Naive B cell (primary cell): ENCODE measurements at regions not wholly inside any gene's neighbourhood (a gene's known extent, or its start where the extent isn't known, plus 50 kb on each side); places are given as distances from the start of the nearest gene placed in this dataset.

Experiments used
- ATAC-seq, 2 donors: fragments of 150-1000 bp; cut with Tn5 transposase; 2 replicates each; pipeline ENCODE4 v1.10.0; 2021; ENCODE audit warnings: low read depth in 2 of 2, mild to moderate bottlenecking in 2 of 2, moderate library complexity in 2 of 2
- DNase-seq: peaks from one replicate; pipeline ENCODE4 v3.0.0; 2022
- H3K27ac Mint-ChIP-seq, 6 donors: one replicate each; pipeline ENCODE4 v1.8.0; 2020 to 2022; ENCODE audit warnings: mild to moderate bottlenecking in 6 of 6, mixed read lengths in 6 of 6, moderate library complexity in 5 of 6, inconsistent platforms in 2 of 6
- H3K27me3 Mint-ChIP-seq, 3 donors: one replicate each; pipeline ENCODE4 v1.8.0; 2021 to 2022; ENCODE audit warnings: mixed read lengths in 3 of 3, mild to moderate bottlenecking in 1 of 3
- H3K36me3 Mint-ChIP-seq, 2 donors: one replicate each; pipeline ENCODE4 v1.8.0; 2020 to 2022; ENCODE audit warnings: mixed read lengths in 2 of 2, inconsistent platforms in 1 of 2, mild to moderate bottlenecking in 1 of 2
- H3K4me1 Mint-ChIP-seq, 3 donors: one replicate each; pipeline ENCODE4 v1.8.0; 2020 to 2022; ENCODE audit warnings: mixed read lengths in 3 of 3, inconsistent platforms in 1 of 3, mild to moderate bottlenecking in 1 of 3, moderate library complexity in 1 of 3
- H3K4me3 Mint-ChIP-seq, 8 donors: one replicate each; pipeline ENCODE4 v1.8.0; 2020 to 2022; ENCODE audit warnings: mild to moderate bottlenecking in 8 of 8, mixed read lengths in 8 of 8, moderate library complexity in 8 of 8, inconsistent platforms in 2 of 8
- H3K9me3 Mint-ChIP-seq, 7 donors: one replicate each; pipeline ENCODE4 v1.8.0; 2020 to 2022; ENCODE audit warnings: mixed read lengths in 7 of 7, mild to moderate bottlenecking in 5 of 7, inconsistent platforms in 2 of 7, moderate library complexity in 1 of 7

GRCh38 chr12:65631621-65632111, 192.6 kb upstream of the HMGA2 start:
- no peak for DNase-seq
- Mint-ChIP-seq H3K27me3 (peaks cover 6 to 8% (median 7%) of the 10 kb centered on the region in 3 donors), H3K36me3 (no peaks in the 10 kb centered on the region), H3K9me3 (peaks cover 0 to 4% (median 0%) of the 10 kb centered on the region in 7 donors), H3K4me1 (no peaks in the 10 kb centered on the region), H3K4me3 (no peak overlapping the region), H3K27ac (no peak overlapping the region)
- ATAC-seq, result no peak

- H3K4me1 Mint-ChIP-seq, result no peaks in the 10 kb centered on the region
- no peaks in the 10 kb centered on the region for H3K36me3 Mint-ChIP-seq
- H3K27me3 Mint-ChIP-seq, result peaks cover 6 to 8% (median 7%) of the 10 kb centered on the region in 3 donors
- peaks cover 0 to 4% (median 0%) of the 10 kb centered on the region in 7 donors for H3K9me3 Mint-ChIP-seq
- H3K27ac Mint-ChIP-seq, result no peak overlapping the region
- H3K4me3 Mint-ChIP-seq, result no peak overlapping the region
- no peak for ATAC-seq
- no peak for DNase-seq
These were observed 192.0 kb upstream of the HMGA2 start for GRCh38 chr12:65632131-65632855.

- Mint-ChIP-seq H3K27me3 (peaks cover 6 to 8% (median 7%) of the 10 kb centered on the region in 3 donors), H3K9me3 (peaks cover 0 to 4% (median 0%) of the 10 kb centered on the region in 7 donors), H3K4me1 (no peaks in the 10 kb centered on the region), H3K27ac (no peak overlapping the region), H3K36me3 (no peaks in the 10 kb centered on the region), H3K4me3 (no peak overlapping the region)
- ATAC-seq (no peak), DNase-seq (no peak)
These were observed 190.2 kb upstream of the HMGA2 start for GRCh38 chr12:65634061-65634460.

- DNase-seq, result no peak
- no peak for ATAC-seq
- Mint-ChIP-seq H3K4me1 (no peaks in the 10 kb centered on the region), H3K36me3 (no peaks in the 10 kb centered on the region), H3K27me3 (peaks cover 4 to 7% (median 5%) of the 10 kb centered on the region in 3 donors), H3K9me3 (peaks cover 0 to 4% (median 0%) of the 10 kb centered on the region in 7 donors), H3K27ac (no peak overlapping the region), H3K4me3 (no peak overlapping the region)
These were observed 189.5 kb upstream of the HMGA2 start for GRCh38 chr12:65634626-65635331.

- ATAC-seq (no peak), DNase-seq (no peak)
- H3K27me3 Mint-ChIP-seq, result peaks cover 0 to 7% (median 4%) of the 10 kb centered on the region in 3 donors
- H3K27ac Mint-ChIP-seq, result no peak overlapping the region
- H3K9me3 Mint-ChIP-seq, result peaks cover 0 to 4% (median 0%) of the 10 kb centered on the region in 7 donors
- no peak overlapping the region for H3K4me3 Mint-ChIP-seq
- H3K36me3 Mint-ChIP-seq, result no peaks in the 10 kb centered on the region
- no peaks in the 10 kb centered on the region for H3K4me1 Mint-ChIP-seq
These were observed 187.8 kb upstream of the HMGA2 start for GRCh38 chr12:65636436-65636835.

- Mint-ChIP-seq H3K36me3 (no peaks in the 10 kb centered on the region), H3K4me1 (no peaks in the 10 kb centered on the region), H3K9me3 (peaks cover 0 to 4% (median 0%) of the 10 kb centered on the region in 7 donors), H3K4me3 (no peak overlapping the region), H3K27ac (no peak overlapping the region), H3K27me3 (peaks cover 0 to 13% (median 4%) of the 10 kb centered on the region in 3 donors)
- DNase-seq, result no peak
- no peak for ATAC-seq
These were observed 187.1 kb upstream of the HMGA2 start for GRCh38 chr12:65637150-65637549.

- Mint-ChIP-seq H3K4me3 (no peak overlapping the region), H3K9me3 (peaks cover 0 to 4% (median 0%) of the 10 kb centered on the region in 7 donors), H3K4me1 (no peaks in the 10 kb centered on the region), H3K27me3 (peaks cover 0 to 17% (median 4%) of the 10 kb centered on the region in 3 donors), H3K36me3 (no peaks in the 10 kb centered on the region), H3K27ac (no peak overlapping the region)
- ATAC-seq (no peak), DNase-seq (no peak)
These were observed 186.5 kb upstream of the HMGA2 start for GRCh38 chr12:65637774-65638173.

- Mint-ChIP-seq H3K27me3 (peaks cover 0 to 17% (median 4%) of the 10 kb centered on the region in 3 donors), H3K27ac (no peak overlapping the region), H3K9me3 (peaks cover 0 to 4% (median 0%) of the 10 kb centered on the region in 7 donors), H3K4me3 (no peak overlapping the region), H3K4me1 (no peaks in the 10 kb centered on the region), H3K36me3 (no peaks in the 10 kb centered on the region)
- no peak for DNase-seq
- no peak for ATAC-seq
These were observed 186.0 kb upstream of the HMGA2 start for GRCh38 chr12:65638324-65638723.

GRCh38 chr12:65640489-65640901, 183.8 kb upstream of the HMGA2 start:
- no peak overlapping the region for H3K4me3 Mint-ChIP-seq
- DNase-seq (no peak), ATAC-seq (no peak)
- peaks cover 0 to 4% (median 0%) of the 10 kb centered on the region in 7 donors for H3K9me3 Mint-ChIP-seq
- H3K27ac Mint-ChIP-seq, result no peak overlapping the region
- no peaks in the 10 kb centered on the region for H3K4me1 Mint-ChIP-seq
- H3K27me3 Mint-ChIP-seq, result peaks cover 0 to 17% (median 0%) of the 10 kb centered on the region in 3 donors
- no peaks in the 10 kb centered on the region for H3K36me3 Mint-ChIP-seq

GRCh38 chr12:65642061-65642661, 182.1 kb upstream of the HMGA2 start:
- Mint-ChIP-seq H3K9me3 (peaks cover 0 to 4% (median 0%) of the 10 kb centered on the region in 7 donors), H3K4me1 (no peaks in the 10 kb centered on the region), H3K27ac (no peak overlapping the region), H3K27me3 (peaks cover 0 to 17% (median 0%) of the 10 kb centered on the region in 3 donors), H3K4me3 (no peak overlapping the region), H3K36me3 (no peaks in the 10 kb centered on the region)
- DNase-seq (no peak), ATAC-seq (no peak)

GRCh38 chr12:65643171-65643570, 181.1 kb upstream of the HMGA2 start:
- H3K4me1 Mint-ChIP-seq, result no peaks in the 10 kb centered on the region
- peaks cover 0 to 17% (median 0%) of the 10 kb centered on the region in 3 donors for H3K27me3 Mint-ChIP-seq
- peaks cover 0 to 4% (median 0%) of the 10 kb centered on the region in 7 donors for H3K9me3 Mint-ChIP-seq
- DNase-seq, result no peak
- no peak for ATAC-seq
- no peak overlapping the region for H3K4me3 Mint-ChIP-seq
- no peaks in the 10 kb centered on the region for H3K36me3 Mint-ChIP-seq
- no peak overlapping the region for H3K27ac Mint-ChIP-seq

- no peak overlapping the region for H3K27ac Mint-ChIP-seq
- DNase-seq (no peak), ATAC-seq (no peak)
- no peak overlapping the region for H3K4me3 Mint-ChIP-seq
- no peaks in the 10 kb centered on the region for H3K36me3 Mint-ChIP-seq
- H3K9me3 Mint-ChIP-seq, result peaks cover 0 to 4% (median 0%) of the 10 kb centered on the region in 7 donors
- H3K4me1 Mint-ChIP-seq, result no peaks in the 10 kb centered on the region
- peaks cover 0 to 17% (median 0%) of the 10 kb centered on the region in 3 donors for H3K27me3 Mint-ChIP-seq
These were observed 180.5 kb upstream of the HMGA2 start for GRCh38 chr12:65643595-65644386.

GRCh38 chr12:65646127-65646643, 178.1 kb upstream of the HMGA2 start:
- H3K27ac Mint-ChIP-seq, result no peak overlapping the region
- DNase-seq (no peak), ATAC-seq (no peak)
- H3K27me3 Mint-ChIP-seq, result peaks cover 0 to 12% (median 0%) of the 10 kb centered on the region in 3 donors
- no peaks in the 10 kb centered on the region for H3K4me1 Mint-ChIP-seq
- no peaks in the 10 kb centered on the region for H3K36me3 Mint-ChIP-seq
- H3K4me3 Mint-ChIP-seq, result no peak overlapping the region
- peaks cover 0 to 4% (median 0%) of the 10 kb centered on the region in 7 donors for H3K9me3 Mint-ChIP-seq
